GM18873 (cell line): ENCODE measurements at regions not wholly inside any gene's neighbourhood (a gene's known extent, or its start where the extent isn't known, plus 50 kb on each side); places are given as distances from the start of the nearest gene placed in this dataset.

Experiments used
- ATAC-seq: cut with Tn5 transposase; IDR thresholded peaks from one replicate; pipeline ENCODE4 v1.9.1; 2021; ENCODE audit warnings: mild to moderate bottlenecking, moderate library complexity, moderate number of reproducible peaks; ENCODE audit not compliant: unreplicated experiment, low FRiP score

- ATAC-seq = no peak
These were observed 1153.6 kb downstream of the FSTL5 start for GRCh38 chr4:161010227-161010626.
